Endothelial cell of umbilical vein (primary cell): ENCODE measurements at regions not wholly inside any gene's neighbourhood (a gene's known extent, or its start where the extent isn't known, plus 50 kb on each side); places are given as distances from the start of the nearest gene placed in this dataset.
A peak's percentile ranks its signal among the peaks of the same experiment; 100 is the strongest.

ENCODE experiments used
- BruUV-seq: library from RNA; stranded (reverse); fragments of 400-500 nt; replicated peaks from 2 replicates; lab custom pipeline; 2021; lab: Mats Ljungman, UMichigan
- CTCF ChIA-PET: fragments of 300-600, 350-600 bp; sonication (Branson Sonifier 250); formaldehyde crosslinking; loops from one replicate; lab custom pipeline; 2021; ENCODE audit warnings: antibody characterized with exemption, inconsistent platforms; lab: Charles Lee
- POLR2A ChIA-PET: fragments of 300-600, 350-600 bp; sonication (Branson Sonifier 250); formaldehyde crosslinking; loops from one replicate; lab custom pipeline; 2021; ENCODE audit warnings: antibody characterized with exemption, inconsistent platforms; lab: Charles Lee
- DNase-seq: peaks from one replicate; pipeline ENCODE4 v3.0.0-alpha.2; 2011; ENCODE audit warnings: low read depth, low spot score
- FAIRE-seq: peaks from 2 replicates; lab custom pipeline; 2011; peaks lifted over from hg19 to GRCh38; lab: Jason Lieb, UNC
- H2AFZ ChIP-seq: 2 replicates; pipeline ENCODE4 v1.6.0; 2012; ENCODE audit warnings: low read depth, low read length, control low read depth, inconsistent platforms
- H3K27ac ChIP-seq: 2 replicates; pipeline ENCODE4 v1.5.1; 2011; ENCODE audit warnings: low read depth, mild to moderate bottlenecking, control low read depth, low read length, moderate library complexity; ENCODE audit not compliant: insufficient read depth
- H3K27me3 ChIP-seq, 2 experiments: 2 replicates each; pipeline versions ENCODE4 v1.6.0 to v1.6.1; 2011; ENCODE audit warnings: low read length in 2 of 2, mixed read lengths in 1 of 2; ENCODE audit not compliant: control insufficient read depth in 2 of 2, insufficient read depth in 2 of 2
- H3K36me3 ChIP-seq, 2 experiments: 2 replicates in 1 of 2; 3 replicates in 1 of 2; pipeline ENCODE4 v1.5.1; 2011; ENCODE audit warnings: low read length in 2 of 2, mild to moderate bottlenecking in 1 of 2, moderate library complexity in 1 of 2; ENCODE audit not compliant: control insufficient read depth in 2 of 2, insufficient read depth in 2 of 2; ENCODE audit errors: extremely low read depth in 1 of 2
- H3K4me1 ChIP-seq: 3 replicates; pipeline ENCODE4 v1.5.1; 2011; ENCODE audit warnings: mild to moderate bottlenecking, low read length; ENCODE audit not compliant: control insufficient read depth, insufficient read depth; ENCODE audit errors: extremely low read depth
- H3K4me2 ChIP-seq: 2 replicates; pipeline ENCODE4 v1.6.1; 2011; ENCODE audit warnings: low read length, control low read depth, mixed read lengths; ENCODE audit not compliant: insufficient read depth
- H3K4me3 ChIP-seq, 3 experiments: fragments of 200-600 bp in 1 of 3; sonication (generic), shearing (Covaris generic) in 1 of 3; replicated peaks in 1 of 3; 2 replicates each; pipeline ENCODE4 v1.5.1; 2011 to 2016; ENCODE audit warnings: control low read depth in 3 of 3, low read length in 3 of 3, mild to moderate bottlenecking in 2 of 3, inconsistent platforms in 1 of 3, low read depth in 1 of 3, moderate library complexity in 1 of 3; ENCODE audit not compliant: insufficient read depth in 1 of 3
- H3K79me2 ChIP-seq: 2 replicates; pipeline ENCODE4 v1.6.0; 2012; ENCODE audit warnings: low read length, inconsistent platforms; ENCODE audit not compliant: control insufficient read depth, insufficient read depth
- H3K9ac ChIP-seq: replicated peaks from 2 replicates; pipeline ENCODE3; 2011; ENCODE audit warnings: low read length, control low read depth; ENCODE audit not compliant: insufficient read depth; ENCODE audit errors: extremely low read depth
- H3K9me1 ChIP-seq: replicated peaks from 3 replicates; pipeline ENCODE4 v1.6.0; 2011; ENCODE audit warnings: mild to moderate bottlenecking, low read length; ENCODE audit not compliant: control insufficient read depth, insufficient read depth; ENCODE audit errors: extremely low read depth
- H3K9me3 ChIP-seq: replicated peaks from 2 replicates; pipeline ENCODE4 v1.5.1; 2012; ENCODE audit warnings: low read length, inconsistent platforms; ENCODE audit not compliant: control insufficient read depth, insufficient read depth
- H4K20me1 ChIP-seq: replicated peaks from 2 replicates; pipeline ENCODE3; 2011; ENCODE audit warnings: mild to moderate bottlenecking, low read length; ENCODE audit not compliant: control insufficient read depth, insufficient read depth; ENCODE audit errors: extremely low read depth
- CTCF ChIP-seq, 2 donors: IDR thresholded peaks; 1 replicate in 1 of 2; 2 replicates in 1 of 2; pipeline ENCODE4 v1.5.1; 2011; ENCODE audit warnings: low read length in 2 of 2, mild to moderate bottlenecking in 2 of 2, moderate library complexity in 2 of 2, control low read depth in 1 of 2, inconsistent platforms in 1 of 2, low read depth in 1 of 2; ENCODE audit not compliant: insufficient read depth in 1 of 2; ENCODE audit errors: extremely low read depth in 1 of 2
- EZH2 ChIP-seq: IDR thresholded peaks from 2 replicates; pipeline ENCODE4 v1.6.1; 2012; ENCODE audit warnings: borderline replicate concordance, low read depth, mild to moderate bottlenecking, moderate library complexity, low read length, inconsistent platforms; ENCODE audit not compliant: severe bottlenecking
- FOS ChIP-seq: IDR thresholded peaks from 2 replicates; pipeline ENCODE4 v1.6.1; 2011; ENCODE audit warnings: mild to moderate bottlenecking, low read length, moderate library complexity, borderline replicate concordance; ENCODE audit not compliant: insufficient read depth
- GATA2 ChIP-seq: IDR thresholded peaks from 2 replicates; pipeline ENCODE4 v1.7.0; 2011; ENCODE audit warnings: low read depth, mild to moderate bottlenecking, moderate library complexity, mixed read lengths, low read length; ENCODE audit not compliant: insufficient read length, insufficient read depth
- JUN ChIP-seq: IDR thresholded peaks from 2 replicates; pipeline ENCODE4 v1.6.1; 2011; ENCODE audit warnings: borderline replicate concordance, low read depth; ENCODE audit not compliant: insufficient read length, insufficient read depth
- MAX ChIP-seq: IDR thresholded peaks from 2 replicates; pipeline ENCODE4 v1.6.1; 2011; ENCODE audit not compliant: insufficient read depth, insufficient read length
- MYC ChIP-seq: IDR thresholded peaks from one replicate; pipeline ENCODE4 v1.6.1; 2011; ENCODE audit warnings: mild to moderate bottlenecking, low read depth, low read length
- POLR2A ChIP-seq: IDR thresholded peaks from 2 replicates; pipeline ENCODE4 v1.6.1; 2012; ENCODE audit warnings: low read depth, mild to moderate bottlenecking, control low read depth, low read length
- POLR2AphosphoS5 ChIP-seq: IDR thresholded peaks from 2 replicates; pipeline ENCODE4 v1.6.1; 2012; ENCODE audit warnings: low read depth, mild to moderate bottlenecking, control low read depth, low read length, moderate library complexity; ENCODE audit not compliant: insufficient read depth
- dilution Hi-C: fragments of 300-500 bp; cut with MboI; formaldehyde crosslinking; loops from one replicate; pipeline ENCODE4 v1.15.0; 2019; ENCODE audit warnings: low sequenced_read_pairs; ENCODE audit not compliant: extremely low pct_ligation_motif_present
- intact Hi-C: fragments of 100-400 bp; cut with micrococcal nuclease; formaldehyde crosslinking; loops from one replicate; pipeline ENCODE4 v1.10.0; 2022

GRCh38 chrX:113514906-113515305, 674.3 kb upstream of the AMOT start:
- ChIA-PET CTCF (interaction anchor here (1.0 kb wide), 1 partner anchor 115 kb away, joined by 3 read pairs; no protein-coding TSS in a partner anchor), POLR2A (no interaction called here)
- Histone ChIP-seq H3K4me2 (no peak overlapping the region), H3K27ac (no peak overlapping the region), H3K9ac (no peak overlapping the region), H3K9me1 (no peaks in the 10 kb centered on the region), H2AFZ (peak overlapping the region; percentile 9), H3K4me1 (peaks cover 27% of the 10 kb centered on the region), H3K27me3 (no peaks in the 10 kb centered on the region), H3K4me3 (no peak overlapping the region), H3K79me2 (no peaks in the 10 kb centered on the region), H3K9me3 (no peaks in the 10 kb centered on the region), H3K36me3 (no peaks in the 10 kb centered on the region), H4K20me1 (no peaks in the 10 kb centered on the region)
- TF ChIP-seq FOS (no peak), POLR2AphosphoS5 (no peak), GATA2 (no peak), EZH2 (no peak), CTCF (IDR thresholded peaks at IDR 0.05; ENCODE audit: extremely low read depth in 1 of 2, insufficient read depth in 1 of 2, low read depth in 1 of 2, low read length in 2 of 2) (no peak), JUN (no peak), MAX (no peak), MYC (no peak), POLR2A (no peak)
- FAIRE-seq (no peak), DNase-seq (no peak)
- dilution Hi-C loops, result no loop called here
- intact Hi-C loops, result no loop called here
- no TSS peak for BruUV-seq
